GM23338 (cell line): ENCODE measurements at regions not wholly inside any gene's neighbourhood (a gene's known extent, or its start where the extent isn't known, plus 50 kb on each side); places are given as distances from the start of the nearest gene placed in this dataset.
"Not testable (repeated sequence)": the region's sequence is repeated elsewhere in the genome, so short reads cannot be mapped to it uniquely, and the experiment has no call there.

Source experiments
- ATAC-seq: fragments of 200-7000 bp; cut with Tn5 transposase; 3 replicates; pipeline ENCODE4 v1.9.1; 2020
- DNase-seq: peaks from one replicate; pipeline ENCODE4 v3.0.0-alpha.2; 2015; ENCODE audit warnings: low spot score
- H2AFZ ChIP-seq: fragments of 200-600 bp; sonication (generic); 2 replicates; pipeline ENCODE4 v1.8.0; 2016; ENCODE audit warnings: antibody characterized with exemption, mild to moderate bottlenecking, moderate library complexity
- H3F3A ChIP-seq: fragments of 200-600 bp; sonication (generic); replicated peaks from 2 replicates; pipeline ENCODE4 v1.8.0; 2017; ENCODE audit warnings: antibody characterized with exemption, mixed run types, low read depth
- H3K27ac ChIP-seq: fragments of 200-600 bp; sonication (generic); 2 replicates; pipeline ENCODE4 v1.6.1; 2016; ENCODE audit warnings: low read depth
- H3K27me3 ChIP-seq: fragments of 200-600 bp; sonication (generic); 2 replicates; pipeline ENCODE4 v1.8.0; 2016; ENCODE audit warnings: mild to moderate bottlenecking, mixed run types, moderate library complexity; ENCODE audit not compliant: insufficient read depth
- H3K36me3 ChIP-seq: fragments of 200-600 bp; sonication (generic); 2 replicates; pipeline ENCODE4 v1.8.0; 2016; ENCODE audit warnings: mild to moderate bottlenecking; ENCODE audit not compliant: insufficient read depth
- H3K4me1 ChIP-seq: fragments of 200-600 bp; sonication (generic); 2 replicates; pipeline ENCODE4 v1.8.0; 2016; ENCODE audit warnings: mild to moderate bottlenecking, moderate library complexity; ENCODE audit not compliant: insufficient read depth
- H3K4me2 ChIP-seq: fragments of 200-600 bp; sonication (generic); 2 replicates; pipeline ENCODE4 v1.7.1; 2017; ENCODE audit warnings: mixed run types
- H3K4me3 ChIP-seq: fragments of 200-600 bp; sonication (generic); 2 replicates; pipeline ENCODE4 v1.6.1; 2016; ENCODE audit warnings: mixed run types
- H3K79me2 ChIP-seq: fragments of 200-600 bp; sonication (generic); replicated peaks from 2 replicates; pipeline ENCODE4 v1.8.0; 2017; ENCODE audit warnings: mild to moderate bottlenecking; ENCODE audit not compliant: insufficient read depth
- H3K9me2 ChIP-seq: fragments of 200-600 bp; sonication (generic); 2 replicates; pipeline ENCODE4 v1.8.0; 2017; ENCODE audit not compliant: insufficient read depth
- H4K20me1 ChIP-seq: fragments of 200-600 bp; sonication (generic); replicated peaks from 2 replicates; pipeline ENCODE4 v1.8.0; 2017; ENCODE audit warnings: mild to moderate bottlenecking; ENCODE audit not compliant: insufficient read depth
- H3K27ac Mint-ChIP-seq: 2 replicates; pipeline ENCODE4 v1.8.0; 2020; ENCODE audit warnings: inconsistent platforms, mild to moderate bottlenecking, moderate library complexity, mixed read lengths
- H3K27me3 Mint-ChIP-seq: 3 replicates; pipeline ENCODE4 v1.8.0; 2022; ENCODE audit warnings: low read depth, mild to moderate bottlenecking, moderate library complexity, mixed read lengths, inconsistent platforms; ENCODE audit not compliant: insufficient read depth, poor library complexity
- H3K36me3 Mint-ChIP-seq: 3 replicates; pipeline ENCODE4 v1.8.0; 2021; ENCODE audit warnings: low read depth, mild to moderate bottlenecking, inconsistent platforms, moderate library complexity, mixed read lengths
- H3K4me1 Mint-ChIP-seq: 3 replicates; pipeline ENCODE4 v1.8.0; 2020; ENCODE audit warnings: mild to moderate bottlenecking, inconsistent platforms, mixed read lengths
- H3K4me3 Mint-ChIP-seq: 3 replicates; pipeline ENCODE4 v1.8.0; 2021; ENCODE audit warnings: moderate library complexity, mild to moderate bottlenecking, inconsistent platforms, mixed read lengths
- H3K9me3 Mint-ChIP-seq: 3 replicates; pipeline ENCODE4 v1.8.0; 2020; ENCODE audit warnings: moderate library complexity, mild to moderate bottlenecking, inconsistent platforms, mixed read lengths
- CREB1 ChIP-seq: fragments of 250-450 bp; sonication (Bioruptor Pico); IDR thresholded peaks from 2 replicates; pipeline ENCODE4 v1.5.0; 2020; ENCODE audit warnings: low read depth, mild to moderate bottlenecking, moderate library complexity
- CTCF ChIP-seq, 2 experiments: fragments of 200-600 bp in 1 of 2; sonication (generic) in 1 of 2; conservative IDR thresholded peaks; 2 replicates each; pipeline versions ENCODE4 v1.5.1 to v1.6.1; 2016 to 2017; ENCODE audit warnings: antibody characterized with exemption in 2 of 2, low read depth in 2 of 2, mild to moderate bottlenecking in 2 of 2, moderate library complexity in 1 of 2
- ETS1 ChIP-seq: IDR thresholded peaks from 2 replicates; pipeline ENCODE4 v1.6.1; 2016; ENCODE audit warnings: antibody characterized with exemption
- EZH2phosphoT487 ChIP-seq: fragments of 200-600 bp; sonication (generic); IDR thresholded peaks from one replicate; pipeline ENCODE4 v1.8.1; 2018; ENCODE audit warnings: antibody characterized with exemption; ENCODE audit not compliant: unreplicated experiment
- JUNB ChIP-seq: IDR thresholded peaks from one replicate; pipeline ENCODE4 v1.6.1; 2016; ENCODE audit warnings: antibody characterized with exemption; ENCODE audit not compliant: unreplicated experiment
- POLR2AphosphoS5 ChIP-seq: IDR thresholded peaks from 2 replicates; pipeline ENCODE4 v1.6.1; 2016; ENCODE audit warnings: antibody characterized with exemption, low read depth
- REST ChIP-seq: IDR thresholded peaks from one replicate; pipeline ENCODE4 v1.6.1; 2018; ENCODE audit warnings: antibody characterized with exemption; ENCODE audit not compliant: unreplicated experiment
- STAT1 ChIP-seq: IDR thresholded peaks from one replicate; pipeline ENCODE4 v1.6.1; 2016; ENCODE audit warnings: antibody characterized with exemption; ENCODE audit not compliant: unreplicated experiment
- ZNF331 ChIP-seq: fragments of 250-450 bp; sonication (Bioruptor Pico); IDR thresholded peaks from 2 replicates; pipeline ENCODE4 v1.5.0; 2020; ENCODE audit warnings: low read depth, mild to moderate bottlenecking, moderate library complexity
- ZNF462 ChIP-seq: fragments of 250-450 bp; sonication (Bioruptor Pico); IDR thresholded peaks from 2 replicates; pipeline ENCODE4 v1.5.0; 2020; ENCODE audit warnings: mild to moderate bottlenecking, moderate library complexity

GRCh38 chr9:101923451-101923850 lies 185.0 kb upstream of the GRIN3A start (continued):
- TF ChIP-seq ZNF462 (CRISPR knock-in tag) (no peak), POLR2AphosphoS5 (no peak), CREB1 (no peak), CTCF (conservative IDR thresholded peaks at IDR 0.05; ENCODE audit: low read depth in 2 of 2) (no peak), EZH2phosphoT487 (no peak), STAT1 (no peak), JUNB (no peak), REST (no peak), ETS1 (no peak), ZNF331 (CRISPR knock-in tag) (no peak)

GRCh38 chr9:101916948-101917347 lies 178.5 kb upstream of the GRIN3A start:
- not testable (repeated sequence) for ATAC-seq, H3K4me2 ChIP-seq, H3K9me2 ChIP-seq, H3K27me3 Mint-ChIP-seq, H2AFZ ChIP-seq, H4K20me1 ChIP-seq, H3K79me2 ChIP-seq, H3K27me3 ChIP-seq, H3K4me1 Mint-ChIP-seq, H3K36me3 Mint-ChIP-seq, DNase-seq, H3K27ac ChIP-seq, H3K36me3 ChIP-seq, H3K4me1 ChIP-seq, H3K27ac Mint-ChIP-seq, H3F3A ChIP-seq, H3K4me3 ChIP-seq, H3K4me3 Mint-ChIP-seq
- peaks cover 81% of the 10 kb centered on the region for H3K9me3 Mint-ChIP-seq
